Kidney (tissue), 13 donors: ENCODE measurements at regions not wholly inside any gene's neighbourhood (a gene's known extent, or its start where the extent isn't known, plus 50 kb on each side); places are given as distances from the start of the nearest gene placed in this dataset.

ENCODE experiments used
- DNase-seq, 5 donors: peaks; one replicate each; pipeline ENCODE4 v3.0.0-alpha.2; 2013 to 2020
- FAIRE-seq: peaks from 2 replicates; lab custom pipeline; 2012; peaks lifted over from hg19 to GRCh38; lab: Jason Lieb, UNC
- H3K27ac ChIP-seq, 2 donors: one replicate each; pipeline ENCODE4 v1.7.0; 2013; ENCODE audit warnings: low read depth in 2 of 2, low read length in 2 of 2, inconsistent platforms in 1 of 2
- H3K27me3 ChIP-seq: one replicate; pipeline ENCODE4 v1.7.1; 2013; ENCODE audit warnings: low read length, inconsistent platforms; ENCODE audit not compliant: control insufficient read depth, insufficient read depth
- H3K36me3 ChIP-seq, 3 donors: one replicate each; pipeline versions ENCODE4 v1.7.0 to v1.7.1; 2013; ENCODE audit warnings: low read length in 3 of 3, control low read depth in 1 of 3, inconsistent platforms in 1 of 3; ENCODE audit not compliant: insufficient read depth in 3 of 3, control insufficient read depth in 2 of 3
- H3K4me1 ChIP-seq, 3 donors: one replicate each; pipeline versions ENCODE4 v1.7.0 to v1.7.1; 2013; ENCODE audit warnings: low read length in 3 of 3, inconsistent platforms in 1 of 3, low read depth in 1 of 3; ENCODE audit not compliant: control insufficient read depth in 2 of 3, insufficient read depth in 2 of 3
- H3K4me3 ChIP-seq, 3 donors: one replicate each; pipeline versions ENCODE4 v1.7.0 to v1.8.1; 2013; ENCODE audit warnings: low read length in 3 of 3, control low read depth in 1 of 3, inconsistent platforms in 1 of 3
- H3K9ac ChIP-seq, 3 donors: one replicate each; pipeline versions ENCODE4 v1.7.0 to v1.7.1; 2013; ENCODE audit warnings: low read length in 3 of 3, control low read depth in 1 of 3, inconsistent platforms in 1 of 3
- H3K9me3 ChIP-seq, 3 donors: one replicate each; pipeline versions ENCODE4 v1.7.0 to v1.7.1; 2013; ENCODE audit warnings: low read length in 3 of 3, control low read depth in 1 of 3, inconsistent platforms in 1 of 3; ENCODE audit not compliant: control insufficient read depth in 2 of 3, insufficient read depth in 1 of 3
- CTCF ChIP-seq: IDR thresholded peaks from 3 replicates; pipeline ENCODE4 v1.5.1; 2012; ENCODE audit warnings: mild to moderate bottlenecking, moderate library complexity, borderline replicate concordance; ENCODE audit not compliant: insufficient read depth; ENCODE audit errors: extremely low read depth
- intact Hi-C: fragments of 100-400 bp; cut with DNase I; formaldehyde crosslinking; loops from one replicate; pipeline ENCODE4 v1.11.1; 2022
- donor health status: control.
- donor health status: control.
- donor health status: control.
- donor health status: control.
- donor health status: control.
- donor health status: DM: yes; HTN: yes; CAD: no.
- donor health status: Normal renal cell carcinoma (clear cell type).

DNA sequence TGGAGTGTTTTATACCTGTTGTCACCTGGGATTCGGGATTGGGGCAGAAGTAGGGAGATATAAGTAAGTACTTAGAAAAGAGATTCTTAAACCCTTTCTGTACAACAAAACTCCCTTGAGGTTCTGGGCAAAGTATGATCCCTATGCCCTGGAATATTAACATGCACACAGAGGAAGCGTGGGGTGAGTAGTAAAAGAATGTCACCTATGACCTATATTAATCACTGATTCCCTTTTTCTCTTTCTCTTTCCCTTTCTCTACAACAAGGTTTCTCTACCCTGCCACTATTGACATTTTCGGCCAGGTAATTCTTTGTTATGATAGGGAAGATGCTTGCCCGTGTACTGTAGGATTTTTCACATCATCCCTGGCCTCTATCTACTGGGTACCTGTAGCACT, 209.7 kb upstream of the PLET1 start:
- Histone ChIP-seq H3K4me1 (peaks cover 0 to 4% (median 0%) of the 10 kb centered on the region in 3 donors), H3K9me3 (no peaks in the 10 kb centered on the region), H3K27ac (no peak overlapping the region), H3K4me3 (no peak overlapping the region), H3K9ac (no peak overlapping the region), H3K36me3 (no peaks in the 10 kb centered on the region), H3K27me3 (no peaks in the 10 kb centered on the region)
- no peak for TF ChIP-seq CTCF
- intact Hi-C loops = no loop called here
- DNase-seq (no peak), FAIRE-seq (no peak)

DNA sequence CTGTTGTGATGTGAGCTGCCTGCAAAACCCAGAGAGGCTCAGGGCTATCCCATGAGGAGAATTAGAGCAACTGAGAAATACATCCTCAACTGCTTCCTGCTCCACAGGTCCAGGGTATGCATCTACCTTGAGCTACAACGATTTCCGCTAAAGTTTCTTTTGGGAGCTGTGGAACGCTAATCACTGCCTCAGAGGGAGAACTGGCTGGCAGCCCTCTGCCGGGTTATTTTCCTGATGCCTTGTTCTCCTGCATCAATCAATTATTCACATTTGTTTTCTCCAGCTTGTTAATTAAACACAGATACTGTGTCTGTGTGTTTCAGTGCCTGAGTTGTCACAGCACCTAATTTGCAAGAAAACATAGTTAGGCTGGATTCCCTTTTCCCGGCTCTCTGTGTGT, 211.1 kb upstream of the PLET1 start:
- no peaks in the 10 kb centered on the region for H3K27me3 ChIP-seq
- FAIRE-seq = no peak
- H3K9me3 ChIP-seq = no peaks in the 10 kb centered on the region
- no peak for DNase-seq
- H3K36me3 ChIP-seq = no peaks in the 10 kb centered on the region
- TF ChIP-seq CTCF = no peak
- intact Hi-C loops = no loop called here
- no peak overlapping the region for H3K4me3 ChIP-seq
- no peak overlapping the region for H3K27ac ChIP-seq
- no peaks in the 10 kb centered on the region for H3K4me1 ChIP-seq
- H3K9ac ChIP-seq = no peak overlapping the region

GRCh38 chr11:112477152-112477551, 216.5 kb upstream of the PLET1 start:
- FAIRE-seq = no peak
- Histone ChIP-seq H3K27ac (no peak overlapping the region), H3K9me3 (no peaks in the 10 kb centered on the region), H3K4me1 (no peaks in the 10 kb centered on the region), H3K27me3 (no peaks in the 10 kb centered on the region), H3K9ac (no peak overlapping the region), H3K4me3 (no peak overlapping the region), H3K36me3 (no peaks in the 10 kb centered on the region)
- intact Hi-C loops = no loop called here
- DNase-seq = no peak
- no peak for TF ChIP-seq CTCF
